SK-N-SH (cell line): ENCODE measurements at regions not wholly inside any gene's neighbourhood (a gene's known extent, or its start where the extent isn't known, plus 50 kb on each side); places are given as distances from the start of the nearest gene placed in this dataset.

Experiments
- CTCF ChIP-seq: fragments of 200-600 bp; sonication (generic); IDR thresholded peaks from 2 replicates; pipeline ENCODE4 v1.6.1; 2017; ENCODE audit warnings: antibody characterized with exemption, mild to moderate bottlenecking, moderate library complexity
- GABPA ChIP-seq: IDR thresholded peaks from 2 replicates; pipeline ENCODE4 v1.4.0; 2012; ENCODE audit warnings: low read depth, mild to moderate bottlenecking
- MAX ChIP-seq: IDR thresholded peaks from 2 replicates; pipeline ENCODE4 v1.4.0; 2012; ENCODE audit warnings: low read depth
- RAD21 ChIP-seq: IDR thresholded peaks from 2 replicates; pipeline ENCODE4 v1.6.1; 2012; ENCODE audit warnings: mild to moderate bottlenecking, low read length
- RFX5 ChIP-seq: IDR thresholded peaks from 2 replicates; pipeline ENCODE4 v1.6.1; 2012; ENCODE audit warnings: mild to moderate bottlenecking, improper control_type of control experiment, low read length

GRCh38 chr5:92428415-92428814 is 1045.3 kb upstream of the ARRDC3 start:
- TF ChIP-seq MAX (no peak), CTCF (no peak), RFX5 (no peak), RAD21 (no peak), GABPA (no peak)
